ENCODE measurements at regions not wholly inside any gene's neighbourhood (a gene's known extent, or its start where the extent isn't known, plus 50 kb on each side); places are given as distances from the start of the nearest gene placed in this dataset.

DNA sequence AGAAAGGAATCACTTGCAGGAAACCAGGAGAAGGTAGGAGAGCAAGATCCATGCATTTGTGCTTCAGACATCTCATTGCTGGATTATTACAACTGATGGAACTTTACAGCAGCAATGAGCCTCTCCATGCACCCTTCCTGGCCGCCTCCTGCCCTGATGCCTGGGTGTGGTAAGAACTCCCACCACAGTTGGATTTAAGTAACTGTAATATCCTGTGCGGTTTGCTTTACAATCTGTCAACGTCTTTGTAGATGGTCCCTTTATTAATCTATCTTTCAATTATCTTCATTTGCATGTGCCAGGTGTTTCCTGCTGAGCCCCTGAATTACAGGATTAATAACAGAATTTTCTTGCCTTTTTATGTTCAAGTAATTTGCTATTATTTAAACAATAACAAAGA, 1300.5 kb upstream of the TMEM132C start (continued):
- no peak for TF ChIP-seq NFYA (IDR thresholded peaks at IDR 0.05; ENCODE audit: borderline replicate concordance, low read depth, low read length)
- TF ChIP-seq RELB (IDR thresholded peaks at IDR 0.05; ENCODE audit: low read depth): no peak
- TF ChIP-seq CBX5 (IDR thresholded peaks at IDR 0.05; ENCODE audit: low read depth): no peak
- TF ChIP-seq BCL11A (IDR thresholded peaks at IDR 0.05; ENCODE audit: low read depth, low read length): no peak

- H3K4me2 ChIP-seq (ENCODE audit: control insufficient read depth, insufficient read depth): no peak overlapping the region
- H3K4me1 ChIP-seq (ENCODE audit: control insufficient read depth, insufficient read depth, low read length): no peaks in the 10 kb centered on the region
- no peaks in the 10 kb centered on the region for H3K36me3 ChIP-seq (ENCODE audit: control insufficient read depth in 2 of 2, insufficient read depth in 2 of 2, low read length in 1 of 2)
- H3K9ac ChIP-seq (ENCODE audit: control insufficient read depth, insufficient read depth, low read length): no peak overlapping the region
- H3K27me3 ChIP-seq (replicated peaks in 1 of 2; ENCODE audit: control insufficient read depth in 2 of 2, insufficient read depth in 2 of 2, low read length in 1 of 2): no peaks in the 10 kb centered on the region
- RAD21 ChIA-PET (ENCODE audit: unreplicated experiment): no interaction called here
- H3K4me3 ChIP-seq: no peak overlapping the region
- SMC1A ChIA-PET (ENCODE audit: uncharacterized antibody, unreplicated experiment): no interaction called here
- ATAC-seq: no peak
- H3K79me2 ChIP-seq (ENCODE audit: control insufficient read depth, insufficient read depth, low read length): no peaks in the 10 kb centered on the region
- H4K20me1 ChIP-seq (ENCODE audit: control insufficient read depth, insufficient read depth): no peaks in the 10 kb centered on the region
- H3K27ac ChIP-seq (ENCODE audit: control insufficient read depth, insufficient read depth): no peak overlapping the region
- 21% methylated on average over 5 of the region's 5 CpGs for WGBS (ENCODE audit: insufficient coverage, insufficient replicate concordance, low lambda C conversion rate, missing lambda C conversion rate)
- H3K9me3 ChIP-seq (replicated peaks; ENCODE audit: control insufficient read depth, insufficient read depth, low read length): no peaks in the 10 kb centered on the region
- no peak for DNase-seq (ENCODE audit: low read depth, low spot score)
- H2AFZ ChIP-seq (ENCODE audit: control insufficient read depth, low read depth, low read length): no peak overlapping the region
- intact Hi-C loops (cut with micrococcal nuclease; ENCODE audit: unreplicated experiment) (no loop called here), in situ Hi-C loops (cut with MboI) (no loop called here)
- BruUV-seq (replicated peaks): no TSS peak
- FAIRE-seq: no peak
- POLR2A ChIA-PET: no interaction called here
- CTCF ChIA-PET: no interaction called here
- TF ChIP-seq PAX5 (IDR thresholded peaks at IDR 0.05; ENCODE audit: borderline replicate concordance, low read depth, low read length) (no peak), KAT2A (conservative IDR thresholded peaks at IDR 0.05; ENCODE audit: control insufficient read depth, low read depth, low read length) (no peak), SRF (IDR thresholded peaks at IDR 0.05; ENCODE audit: low read depth in 2 of 2, low read length in 2 of 2) (no peak), NFIC (IDR thresholded peaks at IDR 0.05; ENCODE audit: low read depth, low read length) (no peak), TARDBP (IDR thresholded peaks at IDR 0.05; ENCODE audit: borderline replicate concordance) (no peak), SUZ12 (IDR thresholded peaks at IDR 0.05; ENCODE audit: unreplicated experiment) (no peak), NBN (IDR thresholded peaks at IDR 0.05) (no peak), RELB (IDR thresholded peaks at IDR 0.05; ENCODE audit: low read depth) (no peak), LARP7 (IDR thresholded peaks at IDR 0.05) (no peak), PKNOX1 (IDR thresholded peaks at IDR 0.05) (no peak)
- TF ChIP-seq, protein P1, sequence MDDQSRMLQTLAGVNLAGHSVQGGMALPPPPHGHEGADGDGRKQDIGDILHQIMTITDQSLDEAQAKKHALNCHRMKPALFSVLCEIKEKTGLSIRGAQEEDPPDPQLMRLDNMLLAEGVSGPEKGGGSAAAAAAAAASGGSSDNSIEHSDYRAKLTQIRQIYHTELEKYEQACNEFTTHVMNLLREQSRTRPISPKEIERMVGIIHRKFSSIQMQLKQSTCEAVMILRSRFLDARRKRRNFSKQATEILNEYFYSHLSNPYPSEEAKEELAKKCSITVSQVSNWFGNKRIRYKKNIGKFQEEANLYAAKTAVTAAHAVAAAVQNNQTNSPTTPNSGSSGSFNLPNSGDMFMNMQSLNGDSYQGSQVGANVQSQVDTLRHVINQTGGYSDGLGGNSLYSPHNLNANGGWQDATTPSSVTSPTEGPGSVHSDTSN (IDR thresholded peaks at IDR 0.05; ENCODE audit: insufficient replicate concordance, low read depth, low read length): no peak
These were observed 1299.8 kb upstream of the TMEM132C start for GRCh38 chr12:126967152-126967551.
